NCI-H2029 (cell line): ENCODE measurements at regions not wholly inside any gene's neighbourhood (a gene's known extent, or its start where the extent isn't known, plus 50 kb on each side); places are given as distances from the start of the nearest gene placed in this dataset.

Experiments
- DNase-seq: peaks from one replicate; lab custom pipeline; 2025; lab: John Stamatoyannopoulos, UW

DNA sequence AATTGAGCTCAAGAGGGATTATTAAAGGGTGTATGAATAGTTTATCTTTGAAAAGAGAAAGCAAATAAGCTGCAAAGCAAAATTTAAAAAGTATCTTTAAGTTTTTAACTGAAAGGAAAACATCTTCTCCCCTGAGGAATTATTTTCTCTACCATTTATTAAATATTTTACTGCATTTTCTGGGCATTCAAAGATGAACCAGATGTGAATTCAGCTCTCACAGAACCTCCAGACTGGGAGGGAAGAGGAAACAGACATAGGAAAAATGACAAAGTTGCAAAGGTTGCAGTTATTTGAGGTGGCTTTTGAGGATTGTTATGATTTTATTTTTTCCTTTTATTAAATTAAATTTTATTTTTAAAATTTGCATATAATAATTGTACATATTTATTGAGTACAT, 122.7 kb upstream of the SESN3 start:
- DNase-seq, result no peak

DNA sequence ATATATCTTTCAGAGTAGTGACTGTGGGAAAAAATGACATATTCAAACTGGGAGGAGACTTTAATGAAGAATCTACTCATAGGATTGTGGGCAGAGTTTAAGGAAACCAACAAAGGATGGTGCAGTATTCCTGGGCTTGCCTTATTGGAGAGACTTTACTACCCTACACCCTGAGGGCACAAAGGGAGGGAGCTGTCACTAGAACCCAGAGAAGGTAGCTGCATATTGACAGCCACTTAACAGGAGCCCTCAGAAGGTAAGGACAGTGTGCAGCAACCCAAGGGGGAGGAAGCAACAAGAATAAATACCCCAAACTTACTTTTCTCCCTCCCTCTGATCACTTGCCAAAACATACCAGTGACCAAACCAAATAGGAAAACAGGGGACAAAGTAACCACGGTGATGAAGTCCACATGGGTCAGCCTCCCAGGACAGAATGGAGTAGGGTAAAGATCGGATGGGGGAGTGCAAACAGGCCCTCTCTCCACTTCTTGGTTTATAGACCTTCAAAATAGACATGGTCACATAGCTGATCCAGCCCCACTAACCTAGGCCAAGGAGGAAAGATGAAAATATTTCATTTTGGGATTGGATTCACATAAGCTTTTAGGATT, 121.8 kb upstream of the SESN3 start:
- no peak for DNase-seq

DNA sequence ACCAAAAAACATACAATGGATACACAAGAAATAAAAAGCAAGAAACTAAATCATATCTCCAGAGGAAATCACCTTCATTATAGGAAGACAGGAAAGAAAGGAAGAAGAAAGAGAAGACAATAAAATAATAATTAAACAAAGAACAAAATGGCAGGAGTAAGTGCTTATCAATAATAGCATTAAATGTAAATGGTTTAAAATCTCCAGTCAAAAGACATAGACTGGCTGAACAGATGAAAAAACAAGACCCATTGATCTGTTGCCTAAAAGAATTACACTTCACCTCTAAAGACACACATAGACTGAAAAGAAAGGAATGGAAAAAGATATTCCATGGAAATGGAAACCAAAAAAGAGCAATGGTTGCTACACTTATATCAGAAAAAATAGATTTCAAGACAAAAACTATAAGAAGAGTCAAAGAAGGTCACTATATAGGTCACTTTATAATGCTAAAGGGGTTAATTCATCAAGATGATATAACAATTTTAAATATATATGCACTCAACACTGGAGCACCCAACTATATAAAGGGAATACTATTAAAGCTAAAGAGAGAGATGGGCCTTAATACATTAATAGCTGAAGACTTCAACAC, 118.4 kb upstream of the SESN3 start:
- DNase-seq, result no peak

DNA sequence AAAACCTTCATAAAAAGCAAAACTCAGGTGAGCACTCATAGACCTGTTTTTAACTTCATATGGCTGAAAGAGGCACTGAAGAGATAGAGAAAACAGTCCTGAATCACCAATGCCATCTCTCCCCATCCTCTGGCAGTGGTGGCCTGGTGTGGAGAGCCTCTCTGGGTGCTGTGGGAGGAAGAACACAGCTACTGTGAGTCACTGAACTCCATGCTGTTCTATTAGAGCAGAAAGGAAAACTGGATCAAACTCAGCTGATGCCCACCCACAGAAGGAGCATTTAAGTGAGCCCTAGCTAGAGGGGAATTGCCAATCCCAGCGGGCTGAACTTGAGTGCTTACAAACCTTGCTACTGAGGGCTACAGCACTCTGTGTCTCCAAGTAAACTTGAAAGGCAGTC, 115.3 kb upstream of the SESN3 start:
- no peak for DNase-seq

DNA sequence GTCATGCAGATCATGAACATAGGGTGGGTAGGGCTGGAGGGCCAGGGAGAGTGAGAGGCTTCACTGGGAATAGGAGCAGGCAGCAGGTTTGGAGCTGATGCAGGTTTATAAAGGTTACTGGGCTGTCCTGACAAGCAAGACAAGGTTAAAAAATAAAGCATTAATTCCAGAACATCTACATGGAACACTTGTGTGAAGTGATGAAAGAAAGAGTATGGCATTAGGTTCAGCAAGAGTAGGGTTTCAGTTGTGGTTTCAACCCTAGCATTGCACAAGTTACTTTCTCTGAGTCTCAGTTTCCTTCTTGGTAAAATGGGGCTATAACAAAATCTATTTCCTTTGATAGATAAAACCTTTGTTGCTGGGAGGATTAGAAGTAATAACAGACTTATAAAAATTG, 114.6 kb upstream of the SESN3 start:
- DNase-seq, result no peak

DNA sequence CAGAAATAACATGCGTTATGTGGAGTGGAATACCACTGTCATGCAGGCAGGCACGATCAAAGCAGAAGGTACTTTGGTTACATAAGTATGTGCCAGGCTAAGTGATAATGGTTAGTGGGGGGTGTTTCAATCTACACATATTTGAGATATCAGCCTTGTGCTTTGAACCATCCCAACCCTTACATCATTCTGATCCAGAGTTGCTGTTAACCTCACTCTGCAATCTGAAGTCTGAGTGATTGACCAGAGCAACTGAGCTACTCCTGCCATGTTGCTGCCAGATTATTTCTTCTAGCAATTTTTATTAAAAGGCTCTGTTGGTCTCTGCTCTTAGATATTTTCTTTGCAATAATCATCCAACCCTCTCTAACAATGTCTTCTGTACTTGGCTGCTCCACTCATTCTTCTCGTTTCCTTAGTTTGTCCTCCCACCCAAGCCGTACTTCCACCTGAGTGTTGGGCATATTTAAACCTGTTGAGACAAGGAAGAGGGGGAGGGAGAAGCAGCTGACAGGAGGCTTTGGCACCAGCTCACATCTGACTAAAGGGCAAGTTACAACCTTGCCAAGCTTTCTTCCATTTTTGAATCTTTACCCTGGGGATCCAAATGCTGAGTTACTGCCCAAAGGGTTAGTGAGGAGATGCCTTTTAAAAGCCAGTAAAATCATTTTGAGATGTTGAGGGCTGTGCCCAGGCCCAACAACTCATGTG, 114.1 kb upstream of the SESN3 start:
- no peak for DNase-seq

DNA sequence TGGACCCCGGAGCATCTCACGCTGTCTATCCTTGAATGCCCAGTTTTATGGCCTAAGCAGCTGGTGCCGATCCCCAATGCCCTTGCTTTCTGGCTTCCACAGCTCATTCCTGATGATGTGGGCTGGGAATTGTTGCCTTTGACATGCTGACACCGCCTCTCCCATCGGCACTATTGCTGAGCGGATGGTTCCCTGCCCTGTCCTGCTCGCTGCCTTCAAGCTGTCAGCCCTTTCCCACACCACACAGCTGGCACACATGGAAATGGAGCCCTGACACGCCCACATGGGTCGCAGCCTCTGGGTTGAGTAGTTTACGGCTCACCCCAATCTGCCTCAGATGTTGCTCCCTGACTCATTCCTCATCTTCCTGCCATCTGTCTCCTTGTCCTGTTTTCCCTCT, 110.2 kb upstream of the SESN3 start:
- no peak for DNase-seq

DNA sequence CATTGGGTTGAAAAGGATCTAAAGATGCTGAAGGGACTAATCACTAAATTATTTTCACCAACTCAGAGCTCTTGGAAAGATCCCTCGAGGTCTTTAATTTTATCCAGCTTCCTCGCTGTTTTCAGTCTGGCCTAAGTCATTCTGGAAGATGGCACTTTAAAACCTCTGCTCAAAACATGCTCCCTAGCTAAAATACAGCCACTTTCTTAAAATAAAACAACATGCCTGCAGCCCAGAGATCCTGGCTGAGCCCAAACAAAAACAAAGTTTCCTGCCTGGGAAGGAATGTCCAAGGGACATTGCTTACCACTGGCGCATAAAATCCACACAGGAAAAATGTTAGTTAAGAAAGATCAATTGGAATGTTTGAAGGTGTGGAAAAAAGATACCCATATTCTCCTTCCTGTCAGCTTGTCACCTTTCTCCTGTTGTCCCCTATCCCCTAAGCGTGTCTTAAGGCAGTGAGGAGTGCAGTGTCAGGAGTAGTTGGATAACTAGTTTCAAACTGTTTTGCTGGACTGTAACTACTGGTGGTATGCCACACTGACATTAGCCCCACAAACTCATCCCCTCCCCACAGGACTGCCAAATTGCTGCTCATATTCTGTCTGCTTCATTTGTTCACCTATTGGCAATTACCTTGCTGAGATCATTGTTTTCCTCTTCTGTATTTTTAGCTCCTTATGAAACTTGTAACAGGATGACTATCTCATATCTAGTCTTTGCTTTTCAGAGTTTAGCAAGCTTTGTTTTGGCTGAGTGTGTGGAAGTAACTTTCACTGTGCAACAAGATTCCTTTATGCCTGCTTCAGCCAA, 108.3 kb upstream of the SESN3 start:
- no peak for DNase-seq

DNA sequence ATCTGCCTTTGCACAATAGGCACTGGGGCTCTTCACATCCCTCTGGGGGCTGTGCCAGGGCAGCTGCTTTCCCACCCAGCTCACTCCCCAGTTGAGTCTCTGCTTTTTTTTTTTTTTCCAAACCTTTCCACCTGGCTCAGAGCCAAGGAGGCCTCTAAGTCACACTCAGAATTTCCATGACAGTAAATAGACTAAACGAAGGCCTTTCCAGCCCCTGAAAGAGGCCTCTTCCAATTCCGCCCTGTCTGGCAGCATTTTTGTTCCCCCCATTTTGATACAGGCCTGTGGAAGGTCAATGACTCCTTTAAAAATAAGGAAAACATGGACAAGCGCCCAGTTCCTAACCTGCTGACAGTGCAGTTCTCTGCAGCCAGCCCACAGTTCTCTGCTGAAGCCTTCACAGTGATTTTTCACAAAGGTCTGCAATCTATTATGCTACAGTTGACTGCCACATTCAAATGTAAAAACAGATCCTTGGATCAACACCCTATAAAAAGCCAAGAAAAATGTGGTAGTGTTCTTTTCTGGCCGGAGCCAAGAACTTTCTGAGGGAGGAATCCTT, 107.5 kb upstream of the SESN3 start:
- DNase-seq, result peak; percentile 55

DNA sequence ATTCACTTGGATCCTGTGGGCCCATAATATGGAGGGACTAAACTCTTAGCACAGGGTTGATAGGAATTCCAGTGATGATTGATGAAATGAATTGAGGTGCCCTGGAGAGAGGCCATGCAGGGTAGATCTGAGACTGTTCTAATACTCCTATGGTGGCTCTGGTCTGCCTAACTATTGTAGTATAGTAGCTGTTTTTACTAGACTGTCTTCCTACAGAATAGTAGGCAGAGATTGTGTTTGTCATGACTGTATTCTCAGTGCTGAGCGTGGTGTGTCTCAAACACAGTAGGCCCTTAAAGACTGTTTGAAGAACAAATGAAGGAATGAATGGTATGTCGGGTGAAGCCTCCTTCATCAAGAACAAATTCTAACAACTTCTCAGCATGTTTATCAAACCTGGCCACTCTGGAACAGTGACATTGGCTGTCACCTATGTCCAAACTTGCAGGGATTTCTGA, 107.0 kb upstream of the SESN3 start:
- DNase-seq, result no peak

DNA sequence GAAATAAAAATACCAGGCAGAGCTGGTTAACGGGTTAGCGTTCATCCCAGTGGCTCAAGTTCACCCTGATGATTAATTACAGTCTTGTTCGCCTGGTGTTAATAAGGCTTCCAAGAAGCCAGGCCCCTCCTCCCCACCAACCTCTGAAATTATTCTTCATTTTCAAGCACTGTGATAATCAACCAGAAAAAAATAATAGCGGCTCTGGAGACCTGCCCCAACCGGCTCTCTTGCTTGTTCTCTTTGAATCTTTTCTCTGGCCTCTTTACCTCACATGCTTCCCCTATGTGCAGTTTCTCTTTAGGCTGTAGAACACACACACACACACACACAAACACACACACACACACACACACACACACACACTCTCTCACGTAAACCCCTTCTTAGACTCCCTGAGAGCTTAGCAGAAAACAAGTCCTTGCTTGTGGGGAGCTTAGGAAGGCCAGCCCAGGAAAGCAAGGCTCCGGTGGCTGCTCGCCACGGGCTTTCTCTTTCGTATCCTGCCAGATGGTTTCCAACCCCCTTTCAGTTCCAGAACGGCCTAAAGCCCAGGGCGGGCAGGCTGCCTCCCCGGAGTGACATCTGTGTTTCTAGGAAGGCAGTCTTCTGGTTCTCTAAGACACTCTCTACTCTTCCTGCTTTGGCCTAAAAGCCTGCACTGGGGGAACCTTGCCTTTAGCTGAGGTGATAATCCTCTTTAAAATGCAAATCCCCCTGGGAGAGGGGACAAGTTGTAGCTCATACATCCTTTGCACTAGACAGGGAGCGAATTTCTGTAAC, 106.4 kb upstream of the SESN3 start:
- DNase-seq, result no peak

DNA sequence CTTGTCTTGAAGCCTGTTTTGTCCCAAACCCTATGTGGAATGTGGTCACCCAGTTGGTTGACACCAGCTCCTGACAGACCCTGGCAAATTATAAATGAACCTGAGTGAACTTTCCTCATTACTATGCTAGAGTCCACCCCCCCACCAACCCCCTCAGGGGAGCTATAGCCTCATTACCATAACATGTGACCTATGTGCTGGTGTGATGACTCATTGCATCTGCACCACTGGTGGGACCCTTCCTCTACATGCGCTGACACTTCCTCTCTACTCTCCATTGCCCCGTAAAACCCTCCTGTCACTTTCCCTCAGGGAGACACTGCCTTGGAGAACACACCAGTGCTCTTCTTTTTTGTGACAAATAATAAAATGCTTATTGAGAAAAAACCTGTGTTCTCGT, 105.0 kb upstream of the SESN3 start:
- no peak for DNase-seq

DNA sequence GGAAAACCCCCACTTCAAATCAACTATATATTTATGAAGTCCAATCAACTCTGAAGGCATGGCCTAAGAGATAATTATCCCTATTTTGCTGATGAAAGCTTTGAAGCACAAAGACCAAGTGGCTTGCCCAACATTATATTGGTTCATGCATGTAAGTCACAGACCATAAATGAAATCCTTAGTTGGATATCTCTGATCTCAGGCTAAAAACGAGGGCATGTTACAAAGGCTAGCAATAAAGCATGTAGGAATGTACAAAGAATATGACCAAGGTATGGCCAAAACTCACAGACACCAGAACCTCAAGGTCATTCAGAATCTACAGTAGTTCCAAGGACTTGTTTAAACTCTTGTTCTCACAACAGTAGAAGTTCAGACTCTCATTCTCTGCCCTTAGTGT, 100.2 kb upstream of the SESN3 start:
- DNase-seq, result no peak

DNA sequence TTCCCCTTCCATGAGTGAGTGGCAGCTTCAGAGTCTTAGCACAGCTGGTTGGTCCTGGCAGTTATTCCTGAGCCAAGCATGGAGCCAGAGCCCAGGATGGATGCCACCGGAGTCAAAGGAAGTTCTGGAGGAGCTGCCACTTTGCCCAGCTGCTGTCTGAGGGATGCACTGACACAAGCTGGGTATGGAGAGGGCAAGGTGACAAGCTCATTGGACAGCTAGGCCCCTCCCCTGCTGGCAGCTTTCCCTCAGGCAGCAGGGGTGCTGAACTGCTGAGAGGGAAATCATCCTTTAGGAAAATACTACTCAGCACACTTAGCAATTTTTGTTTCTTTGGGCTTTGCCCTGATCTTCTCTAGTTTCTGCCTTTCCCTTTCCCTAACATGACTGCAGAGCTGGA, 99.3 kb upstream of the SESN3 start:
- peak; percentile 35 for DNase-seq

DNA sequence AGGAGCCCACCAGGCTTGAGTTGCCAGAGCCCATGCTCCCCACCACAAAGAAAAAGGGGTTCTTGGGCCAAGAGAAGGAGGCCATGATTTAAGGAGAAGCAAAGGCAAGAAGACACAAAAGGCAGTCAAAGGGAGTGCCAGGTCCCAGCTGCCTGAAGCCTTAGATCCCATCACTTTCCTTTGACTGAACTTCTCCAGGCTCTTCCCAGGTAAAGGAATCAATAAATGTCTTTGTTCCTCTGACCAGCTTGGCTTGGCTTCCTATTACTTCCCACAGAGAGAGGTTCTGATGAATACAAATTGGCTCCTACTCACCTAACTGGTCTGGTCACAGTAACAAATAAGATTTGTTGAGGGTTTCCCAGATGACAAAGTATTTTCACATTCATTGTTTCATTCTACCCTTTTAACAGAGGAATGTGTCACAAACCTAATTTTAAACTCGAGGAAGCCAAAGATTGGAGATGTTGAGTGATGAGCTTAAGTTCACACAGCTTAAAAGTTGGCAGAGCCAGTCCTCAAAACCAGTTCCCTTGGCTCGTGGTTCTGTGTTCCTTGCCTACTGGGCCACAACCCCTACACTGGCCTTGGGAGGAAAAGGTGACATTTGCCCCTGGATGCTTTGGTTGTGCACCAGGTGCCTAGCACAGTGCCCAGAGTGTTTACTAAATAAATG, 96.4 kb upstream of the SESN3 start:
- DNase-seq, result no peak

DNA sequence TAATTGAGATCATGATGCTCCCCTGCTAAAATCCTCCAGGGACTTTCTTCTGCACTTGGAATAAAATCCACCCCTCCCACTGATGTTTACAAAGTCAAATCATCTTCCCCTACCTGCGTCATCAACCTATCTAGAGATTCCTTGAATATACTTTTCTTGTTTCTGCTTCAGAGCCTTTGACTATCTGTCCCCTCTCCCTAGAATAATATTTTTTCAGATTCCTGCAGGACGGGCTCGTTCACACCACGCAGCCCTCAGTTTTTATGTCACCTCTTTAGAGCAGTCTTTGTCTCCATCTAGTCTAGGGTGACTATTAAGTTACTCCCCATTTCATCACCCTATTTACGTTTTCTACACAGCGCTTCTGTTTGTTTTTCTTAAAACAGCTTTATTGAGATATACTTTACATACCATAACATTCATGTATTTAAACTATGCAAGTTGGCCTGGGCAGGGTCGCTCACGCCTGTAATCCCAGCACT, 94.8 kb upstream of the SESN3 start:
- DNase-seq, result no peak

DNA sequence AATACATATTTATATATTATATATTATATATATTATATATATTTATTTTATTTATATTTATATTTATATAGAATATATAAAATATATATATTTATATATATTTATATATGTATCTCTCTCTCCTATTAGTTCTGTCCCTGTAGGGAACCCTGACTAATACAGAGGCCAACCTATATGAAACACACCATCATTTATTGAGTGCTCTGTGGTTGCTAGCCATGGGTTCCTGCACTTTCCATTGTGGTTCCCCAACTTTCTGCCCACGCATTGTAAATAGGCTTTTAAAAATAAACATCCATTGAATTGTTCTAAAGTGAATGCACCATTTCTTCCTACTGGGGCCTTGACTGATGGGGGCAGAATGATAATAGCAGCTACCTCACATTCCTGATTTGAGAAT, 93.8 kb upstream of the SESN3 start:
- DNase-seq, result no peak

DNA sequence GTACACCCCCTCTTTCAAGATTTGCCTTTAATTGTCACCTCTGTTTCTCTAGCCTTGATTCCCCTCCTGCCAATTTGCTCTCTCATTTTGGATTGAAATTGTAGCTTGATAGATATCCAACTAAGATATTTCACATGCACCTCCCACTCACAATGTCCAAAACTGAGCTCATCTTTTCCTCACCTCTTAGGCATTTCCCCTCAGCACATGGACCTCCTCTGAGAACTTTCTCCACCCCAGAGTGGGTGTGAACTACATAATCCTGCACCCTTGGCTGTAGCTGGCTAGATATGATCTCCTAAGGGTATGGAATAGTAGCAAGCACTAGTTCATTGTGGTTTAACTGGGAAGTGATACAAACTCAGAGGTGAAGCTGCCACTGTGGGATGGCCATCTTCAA, 91.5 kb upstream of the SESN3 start:
- DNase-seq, result no peak

DNA sequence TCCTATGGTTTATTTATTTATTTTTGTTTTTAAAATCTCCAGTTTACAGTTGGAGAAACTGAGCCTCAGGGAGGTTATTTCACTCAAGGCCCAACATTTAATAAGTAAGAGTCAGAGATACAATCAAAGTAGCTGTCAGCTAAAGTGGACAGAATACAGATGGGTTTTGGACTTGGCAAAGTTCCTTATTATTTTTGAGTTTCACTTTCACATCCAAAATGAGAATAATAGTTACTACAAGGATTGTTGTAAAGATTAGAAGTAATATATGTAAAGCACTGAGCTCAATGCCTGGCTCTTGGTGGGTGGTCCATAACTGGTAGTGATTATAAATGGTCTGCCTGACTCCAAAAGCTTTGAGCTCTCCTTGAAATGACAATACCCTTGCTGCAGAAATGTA, 87.5 kb upstream of the SESN3 start:
- DNase-seq, result no peak

DNA sequence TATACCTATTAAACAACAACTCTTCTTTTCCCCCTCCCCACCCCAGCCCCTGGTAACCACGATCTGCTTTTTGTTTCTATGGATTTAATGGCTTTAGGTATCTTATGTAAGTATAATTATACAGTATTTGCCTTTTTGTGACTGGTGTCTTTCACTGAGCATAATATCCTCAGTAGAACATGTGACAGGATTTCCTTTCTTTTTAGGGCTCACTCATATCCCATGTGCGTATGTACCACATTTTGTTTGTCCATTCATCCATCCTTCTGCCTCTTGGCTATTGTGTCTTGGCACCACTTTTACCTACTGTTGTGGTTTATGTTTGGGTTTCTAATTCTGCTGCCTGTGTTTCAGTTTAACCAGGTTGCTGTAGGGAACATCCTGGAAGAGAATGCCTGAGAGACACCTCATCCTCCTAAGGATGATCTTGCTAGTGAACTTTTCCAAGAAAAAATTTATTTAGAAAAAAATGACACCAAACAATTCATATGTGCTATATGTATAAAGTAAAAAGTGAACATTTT, 77.6 kb upstream of the SESN3 start:
- DNase-seq, result no peak

DNA sequence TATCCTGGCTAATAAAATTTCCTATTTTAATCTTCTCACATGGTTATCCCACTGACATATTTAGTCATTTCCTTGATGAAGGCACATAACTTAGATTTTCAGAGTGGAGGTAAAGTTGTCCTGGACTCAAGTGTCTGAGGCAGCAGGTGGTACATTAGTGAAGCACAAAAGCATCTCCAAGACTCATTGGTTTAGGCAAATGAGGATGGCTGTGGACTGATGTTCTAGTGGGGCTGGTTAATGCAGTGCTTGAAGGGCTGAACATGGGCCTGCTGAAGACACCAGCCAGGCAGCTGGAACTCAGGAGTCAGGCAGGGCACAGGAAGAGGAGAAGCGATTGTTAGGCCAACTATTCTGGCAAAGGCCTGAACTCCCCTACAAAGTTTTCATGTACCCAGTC, 76.3 kb upstream of the SESN3 start:
- no peak for DNase-seq
